ENCODE measurements at regions not wholly inside any gene's neighbourhood (a gene's known extent, or its start where the extent isn't known, plus 50 kb on each side); places are given as distances from the start of the nearest gene placed in this dataset.

DNA sequence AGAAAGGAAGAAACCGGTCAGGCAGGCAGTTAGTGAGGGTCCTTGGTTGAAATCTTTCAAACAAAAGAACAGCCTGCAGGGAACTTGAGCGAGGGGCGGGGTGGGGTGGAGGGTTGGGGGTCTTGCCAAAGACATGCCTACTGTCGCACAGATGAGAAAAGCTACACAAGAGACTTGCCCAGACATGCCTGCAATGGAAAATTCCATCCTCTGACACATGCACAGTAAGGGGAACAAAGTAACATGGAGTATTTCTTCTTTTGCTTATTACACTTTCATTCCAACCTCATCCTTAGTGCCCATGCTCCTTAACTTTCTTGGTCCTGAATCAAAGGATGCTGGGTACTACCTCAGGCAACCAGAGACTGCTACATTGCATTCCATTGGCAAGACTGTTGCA lies 1491.2 kb downstream of the STIM2 start:
- no peak for DNase-seq

DNA sequence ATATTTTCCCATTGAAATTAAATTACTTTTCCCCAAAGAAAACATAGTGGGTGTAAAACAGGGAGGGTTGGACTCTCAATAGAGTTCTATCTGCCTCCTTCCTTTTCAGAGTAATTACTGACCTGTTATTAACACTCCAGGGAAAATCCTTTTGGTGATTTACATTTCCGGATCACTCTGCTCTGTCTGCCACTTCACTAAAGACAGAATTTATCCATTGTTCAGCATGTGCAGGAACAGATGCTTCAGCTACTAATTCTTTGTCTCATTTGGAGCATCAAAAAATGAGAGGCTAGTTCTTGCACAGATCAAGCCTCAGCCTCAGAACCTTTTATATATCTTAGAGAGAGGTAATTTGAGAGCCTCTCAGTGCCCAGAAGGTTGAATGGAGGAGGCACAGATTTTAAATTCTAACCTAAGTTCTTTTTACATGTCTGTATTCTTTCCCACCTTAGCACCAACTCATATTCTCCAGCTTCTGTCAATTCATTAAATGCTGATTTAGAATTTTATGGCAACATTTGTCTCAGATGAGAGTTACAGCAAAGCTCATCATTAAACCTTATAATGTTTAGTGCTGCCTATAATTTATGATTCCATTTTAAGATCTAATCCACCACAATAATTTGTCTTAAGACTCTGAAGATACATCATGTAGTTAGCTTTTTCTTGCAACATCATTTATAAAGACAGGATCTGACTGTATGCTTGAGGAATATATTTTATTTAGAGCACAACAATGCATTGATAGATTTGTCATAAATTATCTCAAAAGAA lies 1494.4 kb downstream of the STIM2 start:
- no peak for DNase-seq

DNA sequence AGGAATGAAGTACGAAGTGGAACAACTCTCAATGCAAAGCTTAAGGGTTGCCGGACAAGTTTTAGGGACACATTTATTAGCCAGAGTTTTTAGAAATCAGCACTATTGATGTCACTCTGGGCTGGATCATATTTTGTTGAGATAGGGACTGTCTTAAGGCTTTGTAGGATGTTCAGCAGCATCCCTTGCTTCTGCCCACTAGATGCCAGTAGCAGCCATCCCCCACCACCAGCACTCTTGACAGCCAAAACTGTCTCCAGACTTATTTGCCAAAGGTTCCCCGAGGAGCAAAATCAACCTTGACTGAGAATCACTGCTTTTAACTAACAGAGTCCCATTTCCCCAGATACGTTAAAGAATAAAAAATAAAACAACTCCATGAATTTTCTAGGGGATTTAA lies 1497.3 kb downstream of the STIM2 start:
- DNase-seq, result peak; percentile 38

DNA sequence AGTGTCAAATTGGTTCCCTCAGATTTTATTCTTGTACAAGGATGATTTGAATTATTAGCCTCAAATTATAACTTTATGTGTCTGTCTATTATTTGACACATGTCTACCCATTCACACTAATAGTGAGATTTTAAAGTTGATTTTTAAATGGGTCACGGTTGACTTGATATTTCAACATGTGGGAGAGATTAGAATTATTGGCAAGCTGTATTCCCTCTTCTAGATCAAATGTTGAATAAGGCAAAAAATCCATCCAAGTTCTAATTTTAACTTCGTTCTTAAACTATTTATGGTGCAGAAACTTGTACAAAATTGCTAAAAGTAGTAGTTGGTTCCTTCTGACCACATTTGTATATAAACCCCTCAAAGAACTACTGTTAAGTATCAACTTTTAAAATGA lies 1498.0 kb downstream of the STIM2 start:
- no peak for DNase-seq

DNA sequence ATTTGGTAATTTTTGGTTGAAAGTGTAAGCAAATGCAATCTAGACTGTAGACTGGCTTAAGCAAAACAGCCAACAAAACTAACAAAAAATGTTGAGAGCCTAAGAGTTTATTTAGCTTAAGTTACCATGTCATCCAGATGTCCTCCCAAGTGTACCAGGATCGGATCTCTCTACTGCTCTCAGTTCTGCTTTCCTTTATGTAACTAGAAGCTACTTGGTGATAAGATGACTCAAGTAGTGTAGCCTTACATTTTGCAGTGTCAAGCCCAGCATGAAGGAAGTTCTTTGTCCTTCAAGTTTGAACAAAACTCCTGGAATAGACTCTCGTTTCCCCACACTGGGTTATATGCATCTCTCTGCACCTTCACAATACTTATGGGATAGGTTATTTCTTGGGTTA lies 1500.0 kb downstream of the STIM2 start:
- DNase-seq, result no peak

DNA sequence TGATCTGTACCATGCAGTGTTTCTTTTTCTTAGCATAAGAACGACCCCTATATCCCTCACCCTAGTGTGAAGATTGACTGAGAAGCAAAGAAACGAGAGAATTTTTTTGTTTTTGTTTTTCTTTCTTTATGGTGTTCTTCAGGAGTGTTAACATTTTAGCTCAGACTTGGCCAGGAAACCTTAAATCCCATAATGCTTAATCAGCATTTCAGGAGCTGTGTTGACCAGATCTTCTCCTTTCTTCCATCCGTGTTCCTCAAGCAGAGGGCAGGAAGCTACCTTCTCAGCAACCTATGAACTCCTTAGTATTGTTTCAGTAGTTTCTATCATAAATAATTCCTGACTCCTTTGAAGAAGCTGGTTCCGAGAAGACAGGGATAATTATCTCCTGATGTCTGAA lies 1501.5 kb downstream of the STIM2 start:
- DNase-seq, result no peak

DNA sequence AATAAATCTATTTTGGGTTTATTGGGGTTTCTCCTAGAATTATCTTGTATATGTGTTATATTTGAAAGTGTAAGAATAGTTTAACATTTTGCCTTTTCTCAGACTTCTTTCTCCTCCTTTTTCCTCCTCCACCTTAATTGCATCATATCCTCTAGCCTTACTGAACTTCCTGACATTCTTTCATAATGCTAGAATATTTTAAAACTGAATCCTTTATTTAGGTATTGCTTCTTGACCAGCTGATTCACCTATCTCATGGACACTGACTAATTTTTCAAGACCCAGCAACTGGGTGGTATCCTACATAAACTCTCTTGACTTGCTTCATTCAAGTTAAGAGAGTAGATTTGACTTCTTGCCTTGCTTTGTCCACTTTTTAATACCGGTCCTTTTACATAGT lies 1508.9 kb downstream of the STIM2 start:
- peak; percentile 68 for DNase-seq

DNA sequence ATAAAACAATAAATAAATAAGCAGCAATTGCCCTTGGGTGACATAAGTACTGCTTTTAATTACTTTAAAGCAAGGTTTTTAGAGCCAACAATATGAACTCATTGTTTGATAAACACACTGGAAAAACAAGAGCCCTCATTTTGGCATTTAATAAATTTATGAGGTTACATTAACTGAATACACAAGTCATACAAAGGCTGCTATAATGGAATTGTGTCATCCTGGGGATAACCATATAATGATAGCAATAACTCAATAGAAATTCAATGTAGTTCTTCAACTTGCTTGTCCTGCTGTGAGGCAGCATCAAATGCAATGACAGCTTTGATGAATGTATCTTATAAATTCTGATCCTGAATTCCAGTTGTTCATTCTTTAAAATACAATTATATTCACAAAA lies 1512.5 kb downstream of the STIM2 start:
- DNase-seq, result no peak

DNA sequence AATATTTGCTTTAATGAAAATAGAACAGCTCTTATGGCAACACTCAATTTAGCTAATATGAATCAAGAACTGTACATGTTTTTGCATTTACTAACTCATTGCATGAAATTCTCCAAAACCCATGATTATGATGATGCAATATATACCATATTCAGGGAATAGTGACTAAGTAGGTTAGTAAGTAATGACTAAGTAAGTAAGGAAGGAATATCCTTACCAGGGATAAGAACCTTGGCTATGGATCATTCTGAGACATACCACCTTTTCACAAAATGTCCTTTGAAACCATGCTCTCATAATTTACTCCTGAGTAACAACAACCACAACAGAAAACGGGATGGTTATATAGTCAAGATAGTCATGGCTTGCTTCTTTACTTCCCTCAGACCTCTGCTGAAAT lies 1513.0 kb downstream of the STIM2 start:
- peak; percentile 82 for DNase-seq

DNA sequence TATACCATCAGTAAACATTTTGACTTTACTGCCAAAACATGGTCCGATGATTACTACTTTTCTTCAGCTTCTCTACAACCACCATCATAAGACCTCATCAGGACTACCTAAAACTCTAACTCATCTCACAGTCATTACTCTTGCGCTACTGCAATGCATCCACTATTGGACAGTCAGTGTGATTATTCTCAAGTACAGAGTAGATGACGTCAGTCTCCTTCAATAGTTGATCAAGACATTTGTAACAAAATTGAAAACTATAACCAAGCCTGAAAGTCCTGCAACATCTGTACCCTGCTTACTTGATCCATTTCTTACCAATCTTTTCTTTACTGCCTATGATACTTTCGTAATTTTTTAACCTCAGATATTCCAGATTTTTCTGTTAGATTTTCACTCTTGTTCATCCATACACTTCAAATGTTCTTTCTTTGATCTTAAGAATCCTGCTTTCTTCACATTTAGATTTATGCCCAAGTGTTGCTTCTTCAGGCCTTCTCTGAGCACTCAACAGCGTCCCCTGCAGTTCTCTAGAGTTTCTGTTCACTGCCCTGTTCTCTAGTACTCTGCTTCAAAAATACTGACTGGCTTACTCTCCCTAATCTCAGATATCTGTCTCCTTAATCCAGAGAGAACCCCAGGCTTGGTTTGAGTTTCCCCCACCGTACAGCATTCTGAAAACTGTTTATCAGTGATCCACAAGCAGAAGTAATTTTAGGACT lies 1517.6 kb downstream of the STIM2 start:
- peak; percentile 10 for DNase-seq

DNA sequence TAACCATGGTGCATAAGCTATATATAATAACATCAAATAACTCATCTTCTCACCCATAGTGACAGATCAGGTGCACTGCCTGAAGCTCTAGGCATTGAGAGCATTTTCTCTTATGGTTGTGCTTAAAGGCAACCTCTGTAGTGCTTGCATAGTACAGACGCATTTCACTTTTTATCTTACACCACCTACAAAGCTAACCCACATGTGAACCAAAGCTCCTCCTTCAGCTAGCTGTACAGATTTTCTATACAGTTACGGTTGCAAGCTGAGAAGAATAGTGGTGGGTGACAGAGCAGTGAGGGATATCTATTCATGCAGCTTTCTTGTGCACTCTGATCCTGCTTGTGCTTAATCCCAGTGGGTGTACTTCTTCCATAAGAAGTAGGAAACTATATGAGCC lies 1525.2 kb downstream of the STIM2 start:
- no peak for DNase-seq

DNA sequence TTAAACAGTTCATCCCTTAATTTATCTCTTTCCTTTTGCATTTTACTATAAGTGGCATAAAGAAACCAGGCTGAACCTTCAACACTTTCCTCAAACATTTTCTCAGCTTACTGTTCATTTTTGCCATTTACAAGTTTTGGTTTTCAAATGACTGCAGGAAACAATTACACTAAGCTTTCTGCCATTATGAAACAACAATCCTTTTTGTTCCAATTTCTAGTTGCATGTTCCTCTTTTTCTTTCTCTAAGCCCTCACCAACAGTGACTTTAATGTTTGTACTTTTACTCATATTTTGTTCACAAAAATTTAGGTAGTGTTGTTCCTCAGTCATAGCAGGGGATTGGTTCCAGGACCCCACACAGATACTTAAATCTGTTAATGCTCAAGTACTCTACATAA lies 1526.1 kb downstream of the STIM2 start:
- no peak for DNase-seq

DNA sequence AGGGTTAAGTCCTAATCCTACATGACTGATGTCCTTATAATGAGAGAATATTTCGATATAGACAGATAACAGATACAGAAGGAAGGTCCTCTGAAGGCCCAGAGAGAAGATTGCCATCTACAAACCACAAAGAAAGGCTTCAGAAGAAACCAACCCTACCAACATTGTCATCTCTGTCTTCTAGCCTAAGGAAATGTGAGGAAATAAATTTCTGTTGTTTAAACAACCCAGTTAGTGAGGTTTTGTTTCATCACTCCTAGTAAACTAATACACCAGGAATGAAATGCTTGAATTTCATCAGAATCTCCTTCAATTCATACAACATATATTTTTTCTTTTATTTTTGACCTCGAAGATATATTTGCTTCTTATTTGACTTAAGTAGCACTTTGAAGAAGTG lies 1527.8 kb downstream of the STIM2 start:
- no peak for DNase-seq

DNA sequence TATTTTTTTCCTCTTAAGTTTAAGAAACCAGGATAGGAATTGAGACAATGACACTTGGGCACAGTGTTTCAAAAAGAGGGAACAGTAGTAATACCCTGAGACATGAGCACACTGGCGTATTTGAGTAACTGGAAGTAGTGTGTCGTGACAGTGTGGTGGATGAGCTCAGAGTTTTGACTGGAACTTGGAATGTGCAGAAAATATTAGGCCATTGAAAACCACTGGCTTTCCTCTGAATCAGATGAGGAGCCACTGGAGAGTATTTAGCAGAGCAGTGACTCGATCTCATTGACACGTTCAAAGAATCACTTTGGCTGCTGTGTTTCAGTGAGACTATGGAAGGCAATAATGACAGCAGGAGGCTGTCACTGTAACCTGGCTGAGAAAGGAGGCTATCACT lies 1531.2 kb downstream of the STIM2 start:
- DNase-seq, result peak; percentile 74

DNA sequence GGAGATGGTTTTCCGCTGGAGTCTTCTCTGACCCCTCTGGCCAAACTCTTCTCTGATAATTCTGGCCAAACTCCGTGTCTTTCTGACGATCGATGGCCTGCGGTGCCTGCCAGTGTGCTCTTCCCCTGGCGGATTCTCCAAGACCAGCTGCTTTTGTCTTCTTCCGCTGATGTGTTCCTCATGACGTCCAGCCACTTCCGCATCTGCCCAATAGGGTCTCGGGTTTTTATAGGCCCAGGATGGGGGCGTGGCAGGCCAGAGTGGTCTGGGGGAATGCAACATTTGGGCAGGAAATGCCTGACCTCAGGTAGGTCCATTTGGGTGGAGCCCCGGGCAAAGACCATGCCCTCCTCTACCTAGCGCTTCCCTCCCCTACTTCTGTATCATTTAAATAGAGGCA lies 1542.1 kb downstream of the STIM2 start:
- DNase-seq, result no peak

DNA sequence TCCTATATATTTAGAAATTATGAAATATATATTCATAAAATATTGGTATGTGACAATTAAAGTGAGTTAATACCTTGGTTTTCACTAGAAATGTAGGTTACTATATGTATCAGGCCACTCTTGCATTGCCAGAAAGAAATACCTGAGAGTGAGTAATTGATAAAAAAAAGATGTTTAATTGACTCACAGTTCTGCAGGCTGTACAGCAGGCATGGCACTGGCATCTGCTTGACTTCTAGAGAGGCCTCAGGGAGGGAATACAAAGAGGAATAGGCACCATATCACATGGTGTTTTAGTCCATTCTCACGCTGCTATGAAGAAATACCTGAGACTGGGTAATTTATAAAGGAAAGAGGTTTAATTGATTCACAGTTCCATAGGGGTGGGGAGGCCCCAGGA lies 1560.6 kb downstream of the STIM2 start:
- no peak for DNase-seq

DNA sequence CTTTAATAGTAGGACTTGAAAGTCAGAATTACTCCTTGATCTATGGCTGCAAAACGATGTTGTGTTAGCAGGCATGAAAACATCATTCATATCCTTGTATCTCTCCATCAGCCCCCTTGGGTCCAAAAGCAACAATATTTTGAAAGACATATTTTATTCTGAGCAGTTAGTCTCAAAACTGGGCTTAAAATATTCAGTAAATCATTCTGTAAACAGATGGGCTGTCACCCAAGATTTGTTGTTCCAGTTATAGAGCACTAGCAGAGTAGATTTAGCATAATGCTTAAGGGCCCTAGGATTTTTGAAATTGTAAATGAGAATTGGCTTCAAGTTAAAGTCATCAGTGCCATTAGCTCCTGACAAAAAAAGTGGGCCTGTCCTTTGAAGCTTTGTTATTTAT lies 1565.6 kb downstream of the STIM2 start:
- no peak for DNase-seq

DNA sequence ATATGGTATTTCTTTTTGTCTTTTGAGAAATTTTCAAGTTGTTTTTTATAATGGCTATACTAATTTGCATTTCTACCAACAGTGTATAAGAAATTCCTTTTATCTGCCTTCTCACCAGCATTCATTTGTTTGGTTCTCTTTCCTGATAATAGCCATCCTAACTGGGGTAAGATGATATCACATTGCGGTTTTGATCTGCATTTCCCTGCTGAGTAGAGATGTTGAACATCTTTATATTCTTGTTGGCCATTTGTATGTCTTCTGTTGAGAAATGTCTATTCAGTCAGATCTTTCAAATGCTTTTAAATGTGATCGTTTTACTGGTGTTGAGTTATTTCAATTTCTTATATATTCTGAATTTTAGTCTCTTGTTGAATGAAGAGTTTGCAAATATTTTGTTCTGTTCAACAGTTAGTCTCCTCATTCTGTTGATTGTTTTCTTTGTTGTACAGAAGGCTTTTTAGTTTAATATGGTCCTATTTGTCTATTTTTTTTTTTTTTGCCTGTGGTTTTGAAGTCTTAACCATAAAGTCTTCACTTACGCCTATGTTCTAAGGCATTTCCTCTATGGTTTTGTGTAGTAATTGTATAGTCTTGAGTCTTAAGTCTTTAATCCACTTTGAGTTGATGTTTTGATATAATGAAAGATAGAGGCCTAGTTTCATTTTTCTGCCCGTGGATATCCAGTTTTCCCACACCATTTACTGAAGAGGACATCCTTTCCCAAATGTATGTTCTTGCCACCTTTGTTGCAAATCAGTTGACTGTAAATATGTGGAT lies 1566.9 kb downstream of the STIM2 start:
- DNase-seq, result no peak

DNA sequence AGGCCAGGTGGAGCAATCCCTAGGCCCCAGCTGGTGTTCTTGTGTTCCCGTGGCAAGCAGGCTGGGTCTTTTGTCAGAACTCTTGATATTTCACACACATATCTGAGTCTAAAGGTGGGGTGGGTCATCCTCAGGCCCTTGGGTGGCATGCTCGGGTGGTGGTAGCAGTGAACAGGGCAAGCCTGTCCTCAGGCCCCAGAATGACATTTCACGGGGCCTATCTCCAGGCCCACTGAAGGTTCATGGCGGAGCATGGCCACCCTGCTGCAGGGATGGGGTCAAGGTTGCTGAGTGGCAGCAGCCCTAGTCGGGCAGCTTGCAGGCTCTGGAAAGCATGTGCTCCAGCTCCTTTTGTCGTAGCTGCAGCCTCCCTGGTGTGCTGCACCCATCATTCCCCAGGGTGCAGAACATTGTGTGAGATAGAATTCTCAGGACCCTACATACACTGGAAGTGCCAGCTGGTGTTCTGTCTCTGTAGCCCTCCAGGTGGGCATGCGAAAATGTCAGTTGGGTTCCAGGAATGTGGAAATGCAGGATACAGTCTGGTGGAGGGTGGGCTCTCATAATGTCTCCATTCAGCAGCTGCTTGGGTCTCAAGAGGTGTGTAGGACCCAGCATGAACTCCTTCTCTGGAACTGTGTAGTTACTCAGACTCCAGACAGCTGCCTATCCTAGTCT lies 1571.8 kb downstream of the STIM2 start:
- DNase-seq, result no peak

DNA sequence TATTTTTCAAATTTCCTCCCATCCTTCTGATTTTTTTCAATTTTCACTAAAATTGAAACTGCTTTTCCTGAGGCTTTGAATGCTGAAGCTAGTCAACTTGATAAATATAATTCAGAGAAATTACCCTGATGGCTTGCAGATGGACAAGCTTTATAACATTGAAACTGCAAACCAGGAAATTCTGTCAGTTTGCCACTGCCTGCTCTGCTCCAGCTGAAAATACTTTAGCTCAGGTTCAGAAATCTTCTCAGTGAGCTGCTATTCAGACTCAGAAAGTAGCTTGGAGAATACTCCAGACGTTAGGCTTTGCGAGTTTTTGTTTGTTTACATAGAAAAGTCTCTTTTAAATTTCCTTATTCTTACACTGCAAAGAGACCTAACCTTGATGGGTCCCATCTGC lies 1574.7 kb downstream of the STIM2 start:
- DNase-seq, result no peak

DNA sequence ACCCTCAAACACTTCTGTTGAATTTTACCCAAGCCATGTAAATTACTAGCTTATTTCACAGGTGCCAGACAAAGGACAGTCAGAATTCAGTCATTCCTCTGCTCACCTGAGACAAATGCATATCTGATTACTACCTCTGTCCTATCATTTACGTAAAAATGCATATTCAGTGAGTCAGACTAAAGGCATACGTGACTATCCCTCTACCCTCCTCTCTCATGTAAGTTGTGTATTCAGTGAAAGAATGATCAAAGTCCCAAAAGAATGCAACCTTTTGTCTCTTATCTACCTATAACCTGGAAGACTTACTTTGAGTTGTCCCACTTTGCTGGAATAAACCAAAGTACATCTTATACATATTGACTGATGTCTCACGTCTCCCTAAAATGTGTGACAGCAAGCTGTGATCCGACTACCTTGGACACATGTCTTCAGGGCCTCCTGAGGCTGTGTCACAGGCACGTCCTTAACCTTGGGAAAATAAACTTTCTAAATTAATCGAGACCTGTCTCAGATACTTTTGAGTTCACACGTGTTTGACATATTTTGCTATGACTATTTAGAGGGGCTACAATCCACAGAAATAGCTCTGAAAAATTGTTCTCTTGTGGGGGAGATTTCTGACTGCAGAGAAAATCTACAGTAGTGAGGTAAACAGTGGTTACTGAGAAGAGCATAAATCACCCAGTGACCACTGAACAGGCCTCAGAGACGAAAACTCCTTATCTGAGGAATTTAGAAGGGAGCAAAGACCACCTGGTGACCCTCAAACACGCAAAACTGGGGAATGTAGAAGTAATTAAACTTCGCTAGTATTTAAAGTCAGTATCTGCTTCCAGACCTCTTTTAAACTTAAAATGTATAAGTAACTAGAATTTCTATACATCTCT lies 1575.8 kb downstream of the STIM2 start:
- DNase-seq, result peak; percentile 18

DNA sequence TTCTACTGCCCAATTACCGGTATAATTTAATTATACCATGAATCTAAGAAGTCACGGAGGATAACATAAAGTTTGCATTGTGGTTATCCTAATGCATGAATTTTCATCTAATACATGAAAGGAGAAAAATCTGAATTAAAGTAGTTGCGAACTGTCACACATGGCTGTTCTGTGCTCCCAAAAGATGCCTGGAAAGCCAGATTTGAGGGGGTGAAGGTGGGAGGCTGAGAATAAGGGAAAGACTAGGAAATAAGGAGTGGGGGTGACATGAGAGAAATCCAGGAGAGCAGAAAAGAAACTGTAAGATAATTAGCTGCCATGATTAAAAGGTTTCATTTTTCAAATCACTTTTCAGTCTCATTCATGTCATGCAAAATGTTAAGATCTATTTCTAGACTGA lies 1582.7 kb downstream of the STIM2 start:
- no peak for DNase-seq
